Keratinocyte (primary cell): ENCODE measurements at regions not wholly inside any gene's neighbourhood (a gene's known extent, or its start where the extent isn't known, plus 50 kb on each side); places are given as distances from the start of the nearest gene placed in this dataset.

ENCODE experiments used
- DNase-seq: peaks from one replicate; pipeline ENCODE4 v3.0.0-alpha.2; 2011; ENCODE audit warnings: low read depth, missing footprints, low spot score
- FAIRE-seq: peaks from 2 replicates; lab custom pipeline; 2011; peaks lifted over from hg19 to GRCh38; lab: Jason Lieb, UNC
- H2AFZ ChIP-seq: 2 replicates; pipeline ENCODE4 v1.6.0; 2012; ENCODE audit warnings: low read length, control low read depth, inconsistent platforms; ENCODE audit not compliant: control insufficient read depth
- H3K27ac ChIP-seq: 2 replicates; pipeline ENCODE4 v1.5.1; 2011; ENCODE audit warnings: low read length; ENCODE audit not compliant: control insufficient read depth, insufficient read depth
- H3K27me3 ChIP-seq: 3 replicates; pipeline ENCODE4 v1.6.0; 2011; ENCODE audit warnings: low read length; ENCODE audit not compliant: control insufficient read depth, insufficient read depth; ENCODE audit errors: extremely low read depth
- H3K36me3 ChIP-seq, 2 experiments: 2 replicates in 1 of 2; 3 replicates in 1 of 2; pipeline ENCODE4 v1.5.1; 2011; ENCODE audit warnings: low read length in 2 of 2, mild to moderate bottlenecking in 1 of 2; ENCODE audit not compliant: control insufficient read depth in 2 of 2, insufficient read depth in 2 of 2; ENCODE audit errors: extremely low read depth in 1 of 2
- H3K4me1 ChIP-seq: 3 replicates; pipeline ENCODE4 v1.5.1; 2011; ENCODE audit warnings: low read length; ENCODE audit not compliant: control insufficient read depth, insufficient read depth; ENCODE audit errors: extremely low read depth
- H3K4me2 ChIP-seq: 3 replicates; pipeline ENCODE4 v1.6.0; 2011; ENCODE audit warnings: low read depth, low read length; ENCODE audit not compliant: control insufficient read depth, insufficient read depth; ENCODE audit errors: extremely low read depth
- H3K4me3 ChIP-seq, 3 experiments: fragments of 200-600 bp in 1 of 3; sonication (generic) in 1 of 3; 2 replicates in 2 of 3; 3 replicates in 1 of 3; pipeline ENCODE4 v1.5.1; 2011 to 2016; ENCODE audit warnings: low read length in 3 of 3, mild to moderate bottlenecking in 3 of 3, control low read depth in 2 of 3, inconsistent platforms in 1 of 3, low read depth in 1 of 3, mixed read lengths in 1 of 3, mixed run types in 1 of 3, moderate library complexity in 1 of 3; ENCODE audit not compliant: control insufficient read depth in 2 of 3, insufficient read depth in 2 of 3; ENCODE audit errors: extremely low read depth in 1 of 3
- H3K79me2 ChIP-seq: 2 replicates; pipeline ENCODE4 v1.6.0; 2012; ENCODE audit warnings: low read length; ENCODE audit not compliant: control insufficient read depth, insufficient read depth
- H3K9ac ChIP-seq: 3 replicates; pipeline ENCODE4 v1.6.0; 2011; ENCODE audit warnings: low read length; ENCODE audit not compliant: control insufficient read depth, insufficient read depth; ENCODE audit errors: extremely low read depth
- H3K9me1 ChIP-seq: 3 replicates; pipeline ENCODE4 v1.6.0; 2011; ENCODE audit warnings: low read length; ENCODE audit not compliant: control insufficient read depth, insufficient read depth; ENCODE audit errors: extremely low read depth
- H3K9me3 ChIP-seq: 2 replicates; pipeline ENCODE4 v1.5.1; 2012; ENCODE audit warnings: low read depth, low read length; ENCODE audit not compliant: control insufficient read depth
- H4K20me1 ChIP-seq: 3 replicates; pipeline ENCODE4 v1.6.0; 2011; ENCODE audit warnings: low read length; ENCODE audit not compliant: control insufficient read depth, insufficient read depth; ENCODE audit errors: extremely low read depth
- EZH2 ChIP-seq: IDR thresholded peaks from one replicate; pipeline ENCODE4 v1.6.1; 2012; ENCODE audit warnings: inconsistent platforms, mild to moderate bottlenecking, low read length, moderate library complexity
- dilution Hi-C: fragments of 300-500 bp; cut with MboI; formaldehyde crosslinking; loops from one replicate; pipeline ENCODE4 v1.7.0; 2020; ENCODE audit warnings: low sequenced_read_pairs; ENCODE audit not compliant: extremely low pct_ligation_motif_present
- TF ChIP-seq, protein P1 (sequence below), 3 experiments: IDR thresholded peaks in 1 of 3; conservative IDR thresholded peaks in 1 of 3; optimal IDR thresholded peaks in 1 of 3; 2 replicates in 2 of 3; 3 replicates in 1 of 3; pipeline versions ENCODE3 to v1.5.1; 2011; ENCODE audit warnings: low read length in 3 of 3, mild to moderate bottlenecking in 3 of 3, moderate library complexity in 2 of 3, control low read depth in 1 of 3, inconsistent platforms in 1 of 3; ENCODE audit not compliant: insufficient read depth in 2 of 3; ENCODE audit errors: extremely low read depth in 1 of 3

GRCh38 chr5:29516224-29516623, 1677.3 kb upstream of the CDH6 start:
- Histone ChIP-seq H3K9me1 (no peaks in the 10 kb centered on the region), H3K79me2 (no peaks in the 10 kb centered on the region), H4K20me1 (no peaks in the 10 kb centered on the region), H3K9me3 (peaks cover 3% of the 10 kb centered on the region), H3K4me2 (no peak overlapping the region), H3K36me3 (no peaks in the 10 kb centered on the region), H3K27me3 (no peaks in the 10 kb centered on the region), H3K4me1 (no peaks in the 10 kb centered on the region), H3K27ac (no peak overlapping the region), H3K9ac (no peak overlapping the region), H2AFZ (no peak overlapping the region), H3K4me3 (no peak overlapping the region)
- DNase-seq = no peak
- TF ChIP-seq EZH2 = no peak
- TF ChIP-seq, protein P1, sequence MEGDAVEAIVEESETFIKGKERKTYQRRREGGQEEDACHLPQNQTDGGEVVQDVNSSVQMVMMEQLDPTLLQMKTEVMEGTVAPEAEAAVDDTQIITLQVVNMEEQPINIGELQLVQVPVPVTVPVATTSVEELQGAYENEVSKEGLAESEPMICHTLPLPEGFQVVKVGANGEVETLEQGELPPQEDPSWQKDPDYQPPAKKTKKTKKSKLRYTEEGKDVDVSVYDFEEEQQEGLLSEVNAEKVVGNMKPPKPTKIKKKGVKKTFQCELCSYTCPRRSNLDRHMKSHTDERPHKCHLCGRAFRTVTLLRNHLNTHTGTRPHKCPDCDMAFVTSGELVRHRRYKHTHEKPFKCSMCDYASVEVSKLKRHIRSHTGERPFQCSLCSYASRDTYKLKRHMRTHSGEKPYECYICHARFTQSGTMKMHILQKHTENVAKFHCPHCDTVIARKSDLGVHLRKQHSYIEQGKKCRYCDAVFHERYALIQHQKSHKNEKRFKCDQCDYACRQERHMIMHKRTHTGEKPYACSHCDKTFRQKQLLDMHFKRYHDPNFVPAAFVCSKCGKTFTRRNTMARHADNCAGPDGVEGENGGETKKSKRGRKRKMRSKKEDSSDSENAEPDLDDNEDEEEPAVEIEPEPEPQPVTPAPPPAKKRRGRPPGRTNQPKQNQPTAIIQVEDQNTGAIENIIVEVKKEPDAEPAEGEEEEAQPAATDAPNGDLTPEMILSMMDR (optimal IDR thresholded peaks at IDR 0.05 in 1 of 3, IDR thresholded peaks at IDR 0.05 in 1 of 3, conservative IDR thresholded peaks at IDR 0.05 in 1 of 3; ENCODE audit: extremely low read depth in 1 of 3, insufficient read depth in 2 of 3, low read length in 3 of 3) = no peak
- dilution Hi-C loops = no loop called here
- FAIRE-seq = no peak

DNA sequence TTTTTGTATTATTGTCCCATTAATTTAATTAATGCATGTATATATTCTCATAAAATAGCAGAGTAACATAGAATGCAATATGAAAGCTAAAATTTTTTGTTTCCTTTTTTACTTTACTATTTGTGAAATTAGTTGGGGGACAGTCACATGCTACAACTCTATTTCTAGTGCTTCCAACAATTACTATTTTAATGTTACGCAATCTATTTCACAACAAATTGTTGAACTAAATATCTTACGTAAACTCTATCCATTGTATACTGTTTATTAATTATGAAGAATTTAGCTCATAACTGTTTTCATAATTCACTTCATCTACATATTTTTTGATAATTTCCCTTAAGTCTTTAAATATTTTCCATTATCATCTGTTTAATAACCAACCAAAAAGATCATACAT, 1685.4 kb upstream of the CDH6 start:
- H3K4me1 ChIP-seq = no peaks in the 10 kb centered on the region
- H3K9me1 ChIP-seq = no peaks in the 10 kb centered on the region
- TF ChIP-seq, protein P1 (optimal IDR thresholded peaks at IDR 0.05 in 1 of 3, IDR thresholded peaks at IDR 0.05 in 1 of 3, conservative IDR thresholded peaks at IDR 0.05 in 1 of 3; ENCODE audit: extremely low read depth in 1 of 3, insufficient read depth in 2 of 3, low read length in 3 of 3) = no peak
- TF ChIP-seq EZH2 = no peak
- H3K9me3 ChIP-seq = peaks cover 2% of the 10 kb centered on the region
- no peaks in the 10 kb centered on the region for H3K36me3 ChIP-seq
- FAIRE-seq (no peak), DNase-seq (no peak)
- no peaks in the 10 kb centered on the region for H3K27me3 ChIP-seq
- H3K79me2 ChIP-seq = no peaks in the 10 kb centered on the region
- H2AFZ ChIP-seq = no peak overlapping the region
- dilution Hi-C loops = no loop called here
- H3K9ac ChIP-seq = no peak overlapping the region
- H4K20me1 ChIP-seq = no peaks in the 10 kb centered on the region
- H3K4me2 ChIP-seq = no peak overlapping the region
- no peak overlapping the region for H3K27ac ChIP-seq
- no peak overlapping the region for H3K4me3 ChIP-seq
